ENCODE measurements at regions not wholly inside any gene's neighbourhood (a gene's known extent, or its start where the extent isn't known, plus 50 kb on each side); places are given as distances from the start of the nearest gene placed in this dataset.
"Not testable (repeated sequence)": the region's sequence is repeated elsewhere in the genome, so short reads cannot be mapped to it uniquely, and the experiment has no call there.

DNA sequence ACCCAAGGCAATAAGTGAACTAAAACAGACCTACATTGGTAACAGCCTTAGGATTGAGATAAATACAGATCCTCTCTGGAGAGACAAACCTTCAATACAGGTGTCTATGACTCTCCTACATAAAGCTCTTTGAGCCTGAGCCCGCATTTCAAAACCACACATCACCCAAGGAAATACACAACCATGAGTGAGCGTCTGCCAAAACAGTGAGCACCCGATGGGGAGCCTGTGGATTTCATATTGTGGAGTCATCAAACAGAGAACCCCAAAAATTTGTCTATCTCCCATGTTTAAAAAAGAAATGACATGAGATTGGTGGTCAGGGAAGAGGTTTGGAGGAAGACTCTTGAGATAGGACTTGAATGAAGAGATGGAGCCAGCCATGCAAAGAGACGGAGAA, 102.2 kb upstream of the LHX1 start:
- DNase-seq (ENCODE audit: low read depth): no peak
- H3K4me3 ChIP-seq (ENCODE audit: low read depth, low read length): no peak overlapping the region

DNA sequence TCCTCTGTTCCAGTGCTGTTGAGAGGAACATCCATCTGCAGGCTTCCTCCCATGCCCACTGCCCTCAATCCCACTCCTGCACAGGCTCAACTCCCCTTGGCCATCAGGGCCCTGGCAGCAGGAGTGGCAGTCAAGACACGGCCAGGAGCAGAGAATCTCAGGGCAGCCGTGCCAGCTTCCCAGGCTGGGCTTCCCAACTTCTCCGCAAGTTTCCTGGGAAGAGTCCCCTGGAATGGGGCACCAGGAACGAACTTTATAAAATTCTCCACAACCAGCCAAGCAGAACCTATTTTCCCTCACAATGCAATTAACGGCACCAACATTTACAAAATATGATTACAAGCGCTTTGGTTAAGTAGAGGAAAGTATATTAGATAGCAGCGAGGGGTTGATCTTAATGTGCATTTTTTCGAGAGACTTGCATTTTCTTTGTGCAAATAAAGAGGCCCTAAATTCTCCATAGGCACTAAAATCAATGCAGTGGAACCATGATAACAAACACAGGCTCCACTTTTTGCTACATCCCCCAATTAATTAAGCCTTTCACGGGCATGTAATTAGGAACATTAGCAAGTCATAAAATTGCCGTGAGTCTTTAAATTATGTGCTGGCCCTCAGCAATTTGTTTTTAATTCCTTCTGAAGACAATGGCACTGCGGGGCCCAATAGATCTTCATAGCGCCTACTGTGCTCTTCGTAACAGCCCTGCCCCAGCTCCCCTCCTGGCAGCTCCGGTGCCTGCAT, 99.9 kb upstream of the LHX1 start:
- no peak overlapping the region for H3K4me3 ChIP-seq (ENCODE audit: low read depth, low read length)
- DNase-seq (ENCODE audit: low read depth): no peak

DNA sequence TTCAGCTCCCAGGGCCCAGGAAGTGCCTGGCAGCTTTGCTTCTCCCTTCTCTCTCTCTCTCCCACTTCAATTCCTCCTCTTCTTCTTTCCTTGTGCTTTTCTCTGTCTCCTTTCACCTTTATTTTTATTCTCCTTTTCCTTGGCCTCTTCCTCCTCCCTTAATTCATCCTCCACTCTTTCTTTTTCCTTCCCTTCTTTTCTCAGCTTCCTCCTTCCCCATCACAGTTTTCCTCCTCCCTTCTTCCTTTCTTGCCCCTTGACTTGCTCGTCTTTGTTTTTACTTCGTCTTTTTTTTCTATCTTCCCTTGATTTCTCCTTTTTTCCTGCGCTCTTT, 99.4 kb upstream of the LHX1 start:
- H3K4me3 ChIP-seq (ENCODE audit: low read depth, low read length): no peak overlapping the region
- DNase-seq (ENCODE audit: low read depth): no peak

DNA sequence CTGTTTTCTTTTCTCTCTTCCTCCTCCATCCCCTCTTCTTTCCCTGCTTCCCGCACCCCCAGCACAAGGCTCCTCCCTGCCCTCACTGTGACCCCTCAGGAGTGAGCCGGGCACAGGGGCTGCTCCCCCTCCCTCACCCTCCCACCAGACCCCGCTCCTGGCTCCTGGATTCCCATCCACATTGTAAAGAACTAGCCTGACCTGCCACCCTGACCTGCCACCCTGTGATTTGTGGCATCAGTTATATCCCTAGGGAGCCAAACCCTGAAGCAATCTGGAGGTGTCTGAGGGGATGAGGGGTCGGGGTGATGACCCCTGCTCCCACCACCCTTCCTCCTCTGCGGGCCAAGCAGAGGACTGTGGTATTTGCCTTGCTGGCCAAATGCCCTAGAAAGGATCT, 98.0 kb upstream of the LHX1 start:
- no peak overlapping the region for H3K4me3 ChIP-seq (ENCODE audit: low read depth, low read length)
- no peak for DNase-seq (ENCODE audit: low read depth)

DNA sequence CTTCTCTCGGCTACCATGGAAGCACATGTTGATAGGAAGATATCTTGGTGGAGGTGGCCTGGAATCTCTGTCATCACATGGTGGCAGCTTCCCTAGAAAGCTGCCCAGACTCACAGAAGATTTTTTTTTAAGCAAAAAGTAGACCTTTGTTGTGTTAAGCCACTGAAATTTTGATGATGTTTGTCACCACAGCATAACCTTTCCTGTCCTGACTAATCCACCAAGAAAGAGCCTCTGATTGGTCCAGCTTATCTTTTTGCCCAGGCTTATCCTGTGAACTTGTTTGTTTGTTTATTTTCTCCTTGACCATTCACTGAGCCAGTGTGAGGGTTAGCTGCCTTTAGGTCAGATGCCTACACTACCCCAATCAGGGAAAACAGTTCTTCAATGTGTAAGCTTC, 96.5 kb upstream of the LHX1 start:
- no peak for DNase-seq (ENCODE audit: low read depth)
- no peak overlapping the region for H3K4me3 ChIP-seq (ENCODE audit: low read depth, low read length)

DNA sequence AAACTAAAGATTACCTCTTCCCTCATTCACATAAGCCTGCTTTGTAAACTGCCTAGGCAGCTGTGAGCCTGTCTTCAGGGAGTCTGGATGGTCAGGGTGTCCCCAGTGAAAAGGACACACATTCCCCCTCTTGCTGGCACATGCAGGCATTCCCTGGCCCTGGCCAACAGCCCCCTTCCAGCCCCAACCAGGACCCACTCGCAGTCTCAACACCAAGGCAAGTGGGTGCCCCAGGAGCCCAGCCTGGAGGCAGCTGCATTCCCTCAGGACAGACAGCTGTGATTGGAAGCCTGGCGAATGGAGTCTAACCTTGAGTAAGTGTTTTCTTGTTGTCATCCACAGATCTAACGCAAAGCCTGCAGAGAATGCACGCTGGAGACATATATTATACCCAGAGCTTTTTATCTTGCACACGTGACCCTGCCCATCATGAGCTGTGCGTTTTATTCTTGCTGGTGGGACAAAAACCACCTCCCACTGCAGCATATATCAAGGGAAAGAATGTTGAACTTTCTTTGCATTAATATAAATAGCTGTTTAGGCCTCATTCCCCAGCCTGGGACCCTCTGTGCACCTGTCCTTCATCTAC, 95.0 kb upstream of the LHX1 start:
- DNase-seq (ENCODE audit: low read depth): no peak
- H3K4me3 ChIP-seq (ENCODE audit: low read depth, low read length): no peak overlapping the region

DNA sequence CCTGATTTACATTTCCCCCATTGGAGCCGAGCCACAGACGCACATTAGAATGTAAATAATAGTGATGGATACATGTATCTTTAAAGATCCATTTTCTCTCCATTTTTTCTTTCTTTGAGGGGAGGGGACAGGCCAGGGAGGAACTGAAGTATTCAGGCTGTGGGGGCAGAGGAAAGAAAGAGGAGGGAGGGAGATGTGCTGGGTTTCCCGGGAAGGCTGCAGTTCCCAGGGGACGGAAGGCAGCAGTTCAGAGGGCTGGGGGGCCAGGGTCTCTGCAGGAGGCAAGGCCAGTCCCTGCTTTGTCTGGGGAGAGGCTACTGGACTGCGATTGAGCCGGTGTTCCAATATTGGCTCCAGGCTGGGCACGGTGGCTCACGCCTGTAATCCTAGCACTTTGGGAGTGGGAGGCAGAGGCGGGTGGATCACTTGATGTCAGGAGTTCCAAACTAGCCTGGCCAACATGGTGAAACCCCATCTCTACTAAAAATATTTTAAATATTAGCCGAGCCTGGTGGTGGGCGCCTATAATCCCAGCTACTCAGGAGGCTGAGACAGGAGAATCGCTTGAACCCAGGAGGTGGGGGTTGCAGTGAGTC, 94.2 kb upstream of the LHX1 start:
- no peak overlapping the region for H3K4me3 ChIP-seq (ENCODE audit: low read depth, low read length)
- DNase-seq (ENCODE audit: low read depth): no peak

DNA sequence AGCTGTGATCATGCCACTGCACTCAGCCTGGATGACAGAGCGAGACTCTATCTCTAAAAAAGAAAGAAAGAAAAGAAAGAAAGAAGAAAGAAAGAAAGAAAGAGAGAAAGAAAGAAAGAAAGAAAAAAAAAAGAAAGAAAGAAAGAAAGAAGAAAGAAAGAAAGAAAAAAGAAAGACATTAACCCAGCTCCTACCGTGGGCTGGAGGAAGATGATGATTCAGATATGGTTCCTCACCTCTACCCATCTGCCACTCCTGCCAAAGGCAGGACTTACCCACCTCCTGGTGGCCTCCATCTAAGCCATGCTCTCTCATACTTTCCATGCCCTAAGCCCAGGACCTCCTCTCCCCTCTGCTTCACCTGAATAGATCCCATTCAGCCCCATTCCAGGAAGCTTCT, 93.3 kb upstream of the LHX1 start:
- DNase-seq (ENCODE audit: low read depth): no peak
- no peak overlapping the region for H3K4me3 ChIP-seq (ENCODE audit: low read depth, low read length)

DNA sequence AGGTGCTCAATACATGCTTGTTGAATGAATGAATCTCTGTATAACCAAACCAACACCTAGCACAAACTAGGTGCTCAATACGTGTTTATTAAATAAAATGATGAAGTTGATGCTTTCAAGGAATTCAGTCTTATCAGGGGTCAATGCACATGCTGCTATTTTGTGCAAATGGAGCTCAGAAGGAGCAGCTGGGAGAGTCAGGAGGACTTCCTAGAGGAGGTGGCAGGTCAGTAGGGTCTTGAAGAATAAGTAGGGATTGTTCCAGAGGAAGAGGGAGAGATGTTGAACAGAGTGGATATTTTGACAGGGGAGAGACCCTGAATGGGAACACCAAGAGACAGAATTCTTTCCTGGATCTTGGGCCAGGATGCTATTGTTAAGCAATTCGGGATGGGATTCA, 92.7 kb upstream of the LHX1 start:
- H3K4me3 ChIP-seq (ENCODE audit: low read depth, low read length): no peak overlapping the region
- DNase-seq (ENCODE audit: low read depth): no peak

DNA sequence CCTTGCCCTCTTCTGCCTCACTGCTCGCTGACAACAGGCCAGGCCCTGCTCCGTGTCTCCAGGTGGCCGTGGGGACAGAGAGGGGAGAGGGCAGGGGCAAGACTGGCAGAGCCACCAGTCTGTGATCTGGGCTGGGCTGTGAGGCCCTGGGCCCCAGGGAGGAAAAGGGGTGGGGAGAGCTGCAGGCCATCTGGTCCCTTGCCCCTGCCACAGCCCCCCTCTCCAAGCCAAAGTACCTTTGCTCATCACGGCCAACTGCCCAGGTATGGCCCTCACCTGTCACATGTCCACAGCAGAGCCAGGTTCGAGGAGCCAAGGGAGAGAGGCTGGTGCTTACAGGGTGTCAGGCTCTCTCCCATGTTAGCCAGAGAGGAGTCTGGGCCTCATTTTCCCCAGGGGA, 91.4 kb upstream of the LHX1 start:
- no peak overlapping the region for H3K4me3 ChIP-seq (ENCODE audit: low read depth, low read length)
- DNase-seq (ENCODE audit: low read depth): no peak

DNA sequence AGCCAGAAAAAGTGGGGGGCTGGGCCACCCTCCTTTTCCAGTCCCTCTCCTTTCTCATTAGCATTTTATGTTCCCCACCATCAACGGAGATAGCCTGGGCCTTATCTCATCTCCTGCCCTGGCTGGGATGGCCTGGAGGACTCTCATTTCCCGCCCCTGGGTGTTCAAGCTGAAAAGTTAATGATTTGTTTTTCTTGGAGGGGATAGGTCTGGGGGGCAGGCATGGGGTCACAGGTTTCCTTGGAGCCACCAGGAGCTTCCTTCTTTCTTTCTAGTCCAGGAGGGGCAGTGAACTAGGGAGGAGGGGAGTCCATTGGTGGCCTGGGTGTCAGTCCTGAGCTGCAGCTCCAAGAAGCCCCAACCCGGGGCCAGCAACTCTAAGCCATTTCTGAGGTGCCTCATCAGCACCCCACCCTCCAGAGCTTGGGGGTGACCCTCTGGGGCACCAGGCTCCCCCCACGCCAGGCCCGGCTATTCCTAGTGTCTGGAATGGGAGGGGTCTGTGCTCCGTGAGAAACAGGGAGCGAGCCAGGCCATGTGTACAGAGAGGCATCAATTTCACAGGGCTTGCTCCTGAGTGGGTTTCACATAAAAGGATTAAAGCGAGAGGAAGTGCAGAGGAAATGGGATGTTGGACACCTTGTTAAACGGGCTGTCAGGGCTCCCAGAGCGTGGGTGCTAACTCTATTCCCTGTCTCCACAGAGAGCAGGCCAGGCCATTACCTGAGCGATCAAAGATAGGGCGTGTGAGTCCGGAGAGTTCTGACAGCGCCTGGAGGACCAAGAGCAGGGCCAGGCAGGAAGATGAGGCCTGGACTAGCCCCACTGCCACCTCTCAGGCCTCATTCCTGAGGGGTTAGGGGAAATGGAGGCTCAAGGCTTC, 90.6 kb upstream of the LHX1 start:
- DNase-seq (ENCODE audit: low read depth): no peak
- H3K4me3 ChIP-seq (ENCODE audit: low read depth, low read length): no peak overlapping the region

DNA sequence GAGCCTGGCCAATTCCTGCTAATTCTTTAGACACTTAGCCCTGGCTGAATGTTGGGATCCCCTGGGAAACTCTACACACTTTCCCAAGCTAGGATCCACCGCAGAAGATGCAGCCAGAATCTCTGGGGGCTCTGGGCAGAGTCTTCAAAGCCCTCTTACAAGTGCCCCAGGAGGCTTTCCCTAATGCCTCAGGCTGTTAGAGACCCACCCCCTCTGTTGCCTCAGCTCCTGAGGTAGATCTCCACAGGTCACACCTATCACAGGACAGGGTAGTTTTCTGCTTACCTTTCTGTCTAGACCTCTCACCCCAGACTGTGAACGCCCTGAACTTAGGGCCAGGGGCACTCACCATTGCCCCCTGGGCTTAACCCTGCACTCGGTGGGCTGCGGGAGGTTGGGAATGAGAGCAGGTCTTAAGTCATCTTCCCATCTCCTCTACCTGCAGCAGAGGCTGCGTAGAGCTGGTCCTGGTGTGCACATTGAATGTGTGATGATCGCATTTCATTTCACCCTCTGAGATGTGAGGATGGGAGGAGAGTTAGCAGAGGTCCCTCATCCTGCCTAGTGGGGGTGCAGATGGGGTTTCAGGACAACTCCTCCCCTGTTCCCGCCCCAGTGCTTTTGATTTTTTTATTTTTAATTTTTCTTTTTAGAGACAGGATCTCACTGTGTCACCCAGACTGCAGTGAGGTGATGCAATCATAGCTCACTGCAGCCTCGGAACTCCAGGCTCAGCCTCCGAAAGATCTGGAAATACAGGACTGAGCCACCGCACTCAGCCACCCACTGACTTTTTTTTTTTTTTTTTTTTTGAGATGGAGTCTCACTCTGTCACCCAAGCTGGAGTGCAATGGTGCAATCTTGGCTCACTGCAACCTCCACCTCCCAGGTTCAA, 89.0 kb upstream of the LHX1 start:
- no peak overlapping the region for H3K4me3 ChIP-seq (ENCODE audit: low read depth, low read length)
- DNase-seq (ENCODE audit: low read depth): no peak

DNA sequence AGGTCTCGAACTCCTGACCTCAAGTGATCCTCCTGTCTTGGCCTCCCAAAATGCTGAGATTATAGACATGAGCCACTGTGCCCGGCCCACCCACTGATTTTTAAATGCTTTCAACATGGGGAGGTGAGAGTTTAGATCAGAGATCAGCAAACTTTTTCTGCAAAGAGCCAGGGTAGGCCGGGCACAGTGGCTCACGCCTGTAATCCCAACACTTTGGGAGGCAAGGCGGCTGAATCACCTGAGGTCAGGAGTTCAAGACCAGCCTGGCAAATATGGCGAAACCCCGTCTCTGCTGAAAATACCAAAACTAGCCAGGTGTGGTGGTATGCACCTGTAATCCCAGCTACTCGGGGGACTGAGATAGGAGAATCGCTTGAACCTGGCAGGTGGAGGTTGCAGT, 88.3 kb upstream of the LHX1 start:
- not testable (repeated sequence) for DNase-seq (ENCODE audit: low read depth); H3K4me3 ChIP-seq (ENCODE audit: low read depth, low read length)

DNA sequence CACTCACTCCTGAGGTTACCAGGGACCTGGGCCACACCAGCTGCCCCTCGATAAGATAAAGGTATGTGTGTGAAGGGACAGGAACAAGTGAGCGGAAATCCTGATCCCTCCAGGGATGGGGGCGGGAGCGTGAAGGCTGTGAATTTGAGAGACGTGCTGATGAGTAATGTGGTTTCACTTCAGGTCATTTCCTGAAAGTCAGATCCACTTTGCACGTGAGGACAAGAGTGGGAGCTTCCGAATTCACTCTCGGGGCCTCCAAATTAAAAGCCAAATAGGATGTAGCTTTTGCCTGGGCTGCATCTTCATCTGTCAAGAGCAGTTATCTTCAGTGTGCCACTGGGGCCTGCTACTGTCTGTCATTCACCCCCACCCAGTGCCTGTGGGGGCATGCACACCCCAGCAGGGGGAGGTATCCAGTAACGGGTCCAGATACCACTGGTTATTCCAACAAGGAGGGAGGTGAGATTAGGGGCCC, 87.4 kb upstream of the LHX1 start:
- DNase-seq (ENCODE audit: low read depth): peak; percentile 28
- H3K4me3 ChIP-seq (ENCODE audit: low read depth, low read length): no peak overlapping the region

DNA sequence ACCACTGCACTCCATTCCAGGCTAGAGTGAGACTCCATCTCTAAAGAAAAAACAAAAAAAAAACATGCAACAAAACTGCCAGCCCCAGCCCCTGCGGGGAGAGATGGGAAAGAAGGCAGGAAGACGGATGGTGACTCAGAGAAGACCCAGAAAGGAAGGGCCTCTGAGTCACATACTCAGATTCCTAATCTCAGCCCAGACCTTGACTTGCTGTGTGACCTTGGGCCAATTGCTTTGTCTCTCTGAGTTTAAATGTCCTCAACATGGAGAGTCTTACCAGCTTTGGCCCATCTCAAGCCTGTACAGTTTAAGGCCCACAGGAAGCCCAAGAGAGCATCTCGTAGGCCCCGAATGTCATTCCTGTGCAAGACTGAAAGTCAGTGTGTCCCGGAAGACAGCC, 86.5 kb upstream of the LHX1 start:
- no peak overlapping the region for H3K4me3 ChIP-seq (ENCODE audit: low read depth, low read length)
- DNase-seq (ENCODE audit: low read depth): no peak

DNA sequence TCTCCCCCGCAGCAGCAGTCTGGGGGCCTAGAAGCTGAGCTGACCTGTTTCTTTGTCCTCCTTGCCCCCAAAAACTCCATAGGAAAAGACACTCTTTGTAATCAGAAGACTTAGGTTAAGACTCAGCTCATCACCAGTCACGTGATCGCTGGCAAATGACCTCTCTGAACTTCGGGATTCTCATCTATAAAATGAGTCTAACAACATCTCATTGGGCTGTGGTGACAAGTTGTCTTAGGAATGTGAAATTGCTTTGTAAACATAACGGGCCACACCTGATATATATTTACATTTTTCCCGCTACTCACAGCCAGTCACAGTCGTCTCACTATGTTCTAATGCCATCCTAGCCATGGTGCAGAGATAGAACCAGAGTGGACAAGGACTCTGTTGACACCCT, 86.0 kb upstream of the LHX1 start:
- no peak overlapping the region for H3K4me3 ChIP-seq (ENCODE audit: low read depth, low read length)
- no peak for DNase-seq (ENCODE audit: low read depth)

DNA sequence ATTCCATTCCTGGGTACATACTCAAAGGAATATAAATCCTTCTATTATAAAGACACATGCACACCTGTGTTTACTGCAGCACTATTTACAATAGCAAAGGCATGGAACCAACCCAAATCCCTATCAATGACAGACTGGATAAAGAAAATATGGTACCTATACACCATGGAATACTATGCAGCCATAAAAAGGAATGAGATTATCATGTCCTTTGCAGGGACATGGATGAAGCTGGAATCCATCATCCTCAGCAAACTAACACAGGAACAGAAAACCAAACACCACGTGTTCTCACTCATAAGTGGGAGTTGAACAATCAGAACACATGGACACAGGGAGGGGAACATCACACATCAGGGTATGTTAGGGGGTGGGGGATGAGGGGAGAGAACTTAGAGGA, 84.8 kb upstream of the LHX1 start:
- DNase-seq (ENCODE audit: low read depth); H3K4me3 ChIP-seq (ENCODE audit: low read depth, low read length): not testable (repeated sequence)

DNA sequence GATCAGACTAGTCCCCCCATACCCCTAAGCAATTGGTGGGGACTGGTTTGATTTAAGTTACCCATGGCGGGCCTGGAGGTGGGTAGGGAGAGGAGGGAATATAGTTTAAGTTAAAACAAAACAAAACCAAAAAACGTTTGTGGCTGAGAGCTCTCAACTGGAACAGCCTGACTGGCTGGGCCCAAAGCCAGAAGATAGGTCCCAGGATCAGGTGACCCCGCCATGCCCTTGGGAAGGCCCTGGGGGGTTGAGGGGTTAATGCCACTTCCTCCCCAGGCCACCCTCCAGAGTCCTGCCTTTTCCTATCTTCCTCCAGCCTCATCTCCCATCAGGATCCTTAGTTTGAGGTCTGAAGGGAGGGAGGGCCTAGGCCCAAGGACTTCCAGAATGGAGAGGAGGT, 82.3 kb upstream of the LHX1 start:
- H3K4me3 ChIP-seq (ENCODE audit: low read depth, low read length): no peak overlapping the region
- DNase-seq (ENCODE audit: low read depth): no peak

DNA sequence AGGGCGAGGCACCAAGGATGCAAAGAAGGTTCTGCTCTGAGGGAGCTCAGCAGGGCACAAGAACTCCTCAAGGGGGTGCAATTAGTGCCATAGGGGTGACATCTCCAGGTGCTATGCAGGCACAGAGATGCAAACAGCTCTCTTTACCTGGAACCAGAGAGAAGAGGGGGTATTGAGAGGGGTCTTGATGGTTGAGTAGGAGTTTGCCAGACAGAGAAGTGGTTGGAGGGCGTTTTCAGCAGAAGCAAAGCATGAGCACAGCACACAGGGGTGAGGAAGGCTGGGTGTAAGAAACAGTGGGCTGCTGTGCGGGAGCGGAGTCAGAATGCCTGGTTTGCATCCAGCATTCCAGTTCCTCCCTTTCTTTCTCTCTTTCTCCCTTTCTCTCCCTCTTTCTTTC, 81.8 kb upstream of the LHX1 start:
- no peak overlapping the region for H3K4me3 ChIP-seq (ENCODE audit: low read depth, low read length)

More for the DNA sequence above, 81.8 kb upstream of the LHX1 start:
- DNase-seq (ENCODE audit: low read depth): no peak
